HCT116 (cell line): ENCODE measurements at regions not wholly inside any gene's neighbourhood (a gene's known extent, or its start where the extent isn't known, plus 50 kb on each side); places are given as distances from the start of the nearest gene placed in this dataset.

Source experiments
- CTCF ChIP-seq, 3 experiments: fragments of 200-600 bp in 1 of 3; sonication (generic) in 1 of 3; IDR thresholded peaks in 2 of 3; conservative IDR thresholded peaks in 1 of 3; 2 replicates each; pipeline ENCODE4 v1.5.1; 2012 to 2017; ENCODE audit warnings: low read depth in 2 of 3, low read length in 2 of 3, antibody characterized with exemption in 1 of 3, borderline replicate concordance in 1 of 3, control low read depth in 1 of 3, mild to moderate bottlenecking in 1 of 3, mixed read lengths in 1 of 3, mixed run types in 1 of 3, moderate library complexity in 1 of 3; ENCODE audit not compliant: insufficient read depth in 1 of 3
- EZH2 ChIP-seq: fragments of 200-600 bp; sonication (generic); IDR thresholded peaks from 2 replicates; pipeline ENCODE4 v1.6.1; 2017; ENCODE audit warnings: antibody characterized with exemption, mixed run types
- EZH2phosphoT487 ChIP-seq: fragments of 200-600 bp; IDR thresholded peaks from 2 replicates; pipeline ENCODE4 v1.6.1; 2018; ENCODE audit warnings: antibody characterized with exemption, borderline replicate concordance
- FOSL1 ChIP-seq: IDR thresholded peaks from 2 replicates; pipeline ENCODE4 v1.6.1; 2012; ENCODE audit warnings: low read depth
- MAX ChIP-seq: IDR thresholded peaks from 2 replicates; pipeline ENCODE4 v1.6.1; 2012
- POLR2A ChIP-seq: IDR thresholded peaks from 2 replicates; pipeline ENCODE4 v1.7.0; 2011; ENCODE audit warnings: borderline replicate concordance; ENCODE audit not compliant: insufficient read depth, insufficient read length; ENCODE audit errors: extremely low read depth
- POLR2AphosphoS5 ChIP-seq: IDR thresholded peaks from 2 replicates; pipeline ENCODE4 v1.6.1; 2011; ENCODE audit warnings: mild to moderate bottlenecking, low read depth, low read length, moderate library complexity
- RAD21 ChIP-seq: IDR thresholded peaks from 2 replicates; pipeline ENCODE4 v1.6.1; 2012; ENCODE audit warnings: low read depth, mild to moderate bottlenecking
- REST ChIP-seq: IDR thresholded peaks from 2 replicates; pipeline ENCODE4 v1.6.1; 2012; ENCODE audit warnings: low read depth
- SIN3A ChIP-seq: IDR thresholded peaks from 2 replicates; pipeline ENCODE4 v1.6.1; 2012; ENCODE audit warnings: low read depth
- ZBTB33 ChIP-seq: IDR thresholded peaks from 2 replicates; pipeline ENCODE4 v1.6.1; 2011; ENCODE audit warnings: mild to moderate bottlenecking, low read length, moderate library complexity; ENCODE audit not compliant: insufficient replicate concordance; ENCODE audit errors: extremely low read depth
- ZNF274 ChIP-seq: fragments of 200-500 bp; sonication (Bioruptor generic); IDR thresholded peaks from 2 replicates; pipeline ENCODE4 v1.6.1; 2014; ENCODE audit warnings: mild to moderate bottlenecking, low read depth, low read length, inconsistent platforms

GRCh38 chr9:106639873-106640568, 222.9 kb upstream of the ZNF462 start:
- TF ChIP-seq ZNF274 (no peak), SIN3A (no peak), CTCF (IDR thresholded peaks at IDR 0.05 in 2 of 3, conservative IDR thresholded peaks at IDR 0.05 in 1 of 3; ENCODE audit: borderline replicate concordance in 1 of 3, insufficient read depth in 1 of 3, low read depth in 2 of 3, low read length in 2 of 3) (no peak), POLR2A (no peak), EZH2 (no peak), RAD21 (no peak), ZBTB33 (no peak), FOSL1 (no peak), MAX (no peak), POLR2AphosphoS5 (no peak), EZH2phosphoT487 (no peak), REST (no peak)
